ENCODE measurements at regions not wholly inside any gene's neighbourhood (a gene's known extent, or its start where the extent isn't known, plus 50 kb on each side); places are given as distances from the start of the nearest gene placed in this dataset.

DNA sequence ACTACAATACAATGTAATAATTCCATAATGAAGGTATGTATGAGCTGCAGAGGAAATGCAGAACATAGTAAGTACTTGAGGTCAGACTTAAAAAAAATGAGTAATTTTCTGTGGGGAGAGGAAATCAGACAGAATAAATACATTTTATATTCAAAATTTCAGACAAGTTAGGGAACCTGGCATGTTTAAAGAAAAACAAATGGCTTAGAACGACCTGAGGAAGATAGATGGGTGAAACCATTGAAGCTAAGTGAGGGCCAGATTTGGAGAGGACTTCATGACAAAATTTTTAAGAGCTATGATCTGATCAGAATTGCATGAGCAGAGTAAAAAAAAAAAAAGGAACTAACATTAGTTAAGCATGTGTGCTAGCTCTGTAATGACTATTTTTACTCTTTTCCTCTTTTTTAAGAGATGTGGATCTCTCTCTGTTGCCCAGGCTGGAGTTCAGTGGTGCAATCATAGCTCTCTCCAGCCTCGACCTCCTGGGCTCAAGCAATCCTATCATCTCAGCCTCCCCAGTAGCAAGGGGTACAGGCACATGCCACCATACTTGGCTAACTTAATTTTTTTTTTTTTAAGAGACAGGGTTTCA, 157.6 kb upstream of the PDE3A start:
- no peak for DNase-seq (ENCODE audit: low read depth, low spot score)
- H3K27me3 ChIP-seq (ENCODE audit: control insufficient read depth, insufficient read depth, low read length), result no peaks in the 10 kb centered on the region
- H3K9me3 ChIP-seq (ENCODE audit: control insufficient read depth, insufficient read depth, low read length), result no peaks in the 10 kb centered on the region
- TF ChIP-seq, protein P1, sequence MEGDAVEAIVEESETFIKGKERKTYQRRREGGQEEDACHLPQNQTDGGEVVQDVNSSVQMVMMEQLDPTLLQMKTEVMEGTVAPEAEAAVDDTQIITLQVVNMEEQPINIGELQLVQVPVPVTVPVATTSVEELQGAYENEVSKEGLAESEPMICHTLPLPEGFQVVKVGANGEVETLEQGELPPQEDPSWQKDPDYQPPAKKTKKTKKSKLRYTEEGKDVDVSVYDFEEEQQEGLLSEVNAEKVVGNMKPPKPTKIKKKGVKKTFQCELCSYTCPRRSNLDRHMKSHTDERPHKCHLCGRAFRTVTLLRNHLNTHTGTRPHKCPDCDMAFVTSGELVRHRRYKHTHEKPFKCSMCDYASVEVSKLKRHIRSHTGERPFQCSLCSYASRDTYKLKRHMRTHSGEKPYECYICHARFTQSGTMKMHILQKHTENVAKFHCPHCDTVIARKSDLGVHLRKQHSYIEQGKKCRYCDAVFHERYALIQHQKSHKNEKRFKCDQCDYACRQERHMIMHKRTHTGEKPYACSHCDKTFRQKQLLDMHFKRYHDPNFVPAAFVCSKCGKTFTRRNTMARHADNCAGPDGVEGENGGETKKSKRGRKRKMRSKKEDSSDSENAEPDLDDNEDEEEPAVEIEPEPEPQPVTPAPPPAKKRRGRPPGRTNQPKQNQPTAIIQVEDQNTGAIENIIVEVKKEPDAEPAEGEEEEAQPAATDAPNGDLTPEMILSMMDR (IDR thresholded peaks at IDR 0.05; ENCODE audit: low read depth, low read length), result no peak
- no peak overlapping the region for H3K27ac ChIP-seq (ENCODE audit: low read depth, low read length)
- H3K4me3 ChIP-seq (ENCODE audit: low read depth, low read length), result no peak overlapping the region
- CTCF ChIA-PET, result no interaction called here
- POLR2A ChIA-PET, result no interaction called here

DNA sequence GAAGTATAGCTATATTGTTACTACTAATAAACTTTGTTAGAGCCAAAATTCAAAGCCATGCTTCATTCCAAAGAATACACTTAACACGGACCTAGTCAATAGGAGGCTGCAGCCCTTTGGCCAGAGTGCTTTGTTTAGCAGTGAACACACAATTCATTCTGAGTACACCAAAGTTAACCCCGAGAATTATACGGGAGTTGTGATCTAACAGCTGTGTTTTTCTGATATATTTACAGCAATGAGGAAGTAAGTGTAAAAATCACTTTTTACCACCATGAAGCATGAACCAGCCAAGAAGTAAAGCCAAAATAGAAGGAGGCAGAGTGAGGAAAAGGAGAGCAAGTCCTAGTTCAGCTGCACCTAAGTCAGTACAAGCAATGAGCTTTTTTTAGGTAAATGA, 156.8 kb upstream of the PDE3A start:
- H3K27ac ChIP-seq (ENCODE audit: low read depth, low read length), result no peak overlapping the region
- CTCF ChIA-PET, result interaction anchor here (0.6 kb wide), 1 partner anchor 295 kb away, joined by 3 read pairs; no protein-coding TSS in a partner anchor
- POLR2A ChIA-PET, result no interaction called here
- H3K9me3 ChIP-seq (ENCODE audit: control insufficient read depth, insufficient read depth, low read length), result no peaks in the 10 kb centered on the region
- no peak for DNase-seq (ENCODE audit: low read depth, low spot score)
- no peak overlapping the region for H3K4me3 ChIP-seq (ENCODE audit: low read depth, low read length)
- no peaks in the 10 kb centered on the region for H3K27me3 ChIP-seq (ENCODE audit: control insufficient read depth, insufficient read depth, low read length)
- TF ChIP-seq, protein P1 (IDR thresholded peaks at IDR 0.05; ENCODE audit: low read depth, low read length), result no peak

DNA sequence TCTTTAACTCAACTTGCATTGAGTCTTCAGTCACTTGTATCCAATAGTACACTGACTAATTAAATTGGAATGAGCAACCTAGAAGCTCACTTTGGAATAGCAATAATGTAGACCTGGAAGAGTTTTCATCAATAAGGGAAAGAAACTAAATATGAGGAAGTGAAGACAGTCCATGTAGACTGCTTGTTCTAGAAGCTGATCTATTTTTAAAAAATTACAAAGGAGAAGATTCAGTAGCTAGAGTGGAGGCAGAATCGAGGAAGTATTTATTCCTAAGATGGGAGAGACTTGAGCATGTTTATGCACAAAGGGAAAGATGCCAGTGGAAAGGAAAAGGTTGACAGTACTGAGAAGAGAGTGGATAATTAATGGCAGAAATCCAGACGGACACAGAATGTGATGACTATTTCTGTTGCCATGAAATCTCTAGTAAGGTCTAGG, 156.3 kb upstream of the PDE3A start:
- CTCF ChIA-PET, result interaction anchor here (0.6 kb wide), 1 partner anchor 295 kb away, joined by 3 read pairs; no protein-coding TSS in a partner anchor
- Histone ChIP-seq H3K4me3 (ENCODE audit: low read depth, low read length) (no peak overlapping the region), H3K27ac (ENCODE audit: low read depth, low read length) (no peak overlapping the region), H3K27me3 (ENCODE audit: control insufficient read depth, insufficient read depth, low read length) (no peaks in the 10 kb centered on the region), H3K9me3 (ENCODE audit: control insufficient read depth, insufficient read depth, low read length) (no peaks in the 10 kb centered on the region)
- POLR2A ChIA-PET, result no interaction called here
- DNase-seq (ENCODE audit: low read depth, low spot score), result no peak
- TF ChIP-seq, protein P1 (IDR thresholded peaks at IDR 0.05; ENCODE audit: low read depth, low read length), result no peak

DNA sequence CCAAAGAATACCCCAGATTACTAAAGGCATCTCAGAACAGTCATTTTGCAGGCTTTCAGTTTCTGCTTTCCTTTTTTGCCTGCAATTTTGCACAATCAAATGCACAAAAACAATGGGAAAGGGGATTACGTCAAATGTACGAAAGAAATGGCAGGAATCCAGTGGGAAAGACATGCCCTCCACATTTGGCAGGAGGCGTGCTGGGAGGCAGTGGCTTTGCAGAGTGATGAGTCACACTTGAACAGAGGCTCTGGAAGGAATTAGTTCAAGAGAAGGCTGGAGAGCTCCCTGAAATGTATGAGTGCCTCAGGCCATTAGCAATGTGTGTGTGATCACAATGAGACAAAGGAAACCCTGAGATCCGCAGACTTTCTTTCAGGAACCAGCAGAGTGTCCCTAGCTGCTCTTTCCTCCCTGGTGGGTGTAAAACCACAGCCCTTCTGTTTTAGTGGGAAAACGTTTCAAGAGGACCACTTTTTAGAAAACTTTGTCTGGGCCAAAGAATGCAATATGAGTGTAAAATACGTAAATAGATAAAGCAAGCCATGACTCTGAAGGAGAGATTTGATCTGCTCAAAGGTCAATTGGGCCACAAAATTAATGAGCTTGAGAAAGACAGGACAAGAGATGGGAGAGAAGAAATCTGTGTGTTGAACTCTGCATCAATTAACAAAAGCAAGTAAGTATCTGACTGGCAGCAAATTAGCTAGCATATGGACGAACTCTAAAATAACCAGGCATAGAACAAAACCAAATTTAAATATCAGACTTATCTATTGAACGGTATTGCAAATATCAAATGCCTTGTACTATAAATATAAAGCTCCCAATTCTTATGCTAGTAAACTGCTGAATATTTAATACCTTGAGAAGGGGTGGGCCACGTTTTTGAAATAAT, 155.4 kb upstream of the PDE3A start:
- H3K9me3 ChIP-seq (ENCODE audit: control insufficient read depth, insufficient read depth, low read length), result no peaks in the 10 kb centered on the region
- ChIA-PET CTCF (interaction anchor here (1.0 to 1.1 kb wide), 2 partner anchors 389 to 474 kb away, joined by 3 to 5 read pairs; no protein-coding TSS in a partner anchor), POLR2A (no interaction called here)
- peak; percentile 88 for DNase-seq (ENCODE audit: low read depth, low spot score)
- no peaks in the 10 kb centered on the region for H3K27me3 ChIP-seq (ENCODE audit: control insufficient read depth, insufficient read depth, low read length)
- peak overlapping the region; percentile 65 for H3K27ac ChIP-seq (ENCODE audit: low read depth, low read length)
- TF ChIP-seq, protein P1 (IDR thresholded peaks at IDR 0.05; ENCODE audit: low read depth, low read length), result no peak
- H3K4me3 ChIP-seq (ENCODE audit: low read depth, low read length), result no peak overlapping the region; the same call in 1 of the 2 replicates
